ENCODE measurements at regions not wholly inside any gene's neighbourhood (a gene's known extent, or its start where the extent isn't known, plus 50 kb on each side); places are given as distances from the start of the nearest gene placed in this dataset.

GRCh38 chr6:28774292-28775051 is 149.3 kb downstream of the TRIM27 start:
- Histone ChIP-seq H3K4me1 (peaks cover 0 to 12% (median 0%) of the 10 kb centered on the region in 4 donors), H3K27ac (no peak overlapping the region), H3K9me3 (peaks cover 0 to 37% (median 9%) of the 10 kb centered on the region in 4 donors), H3K36me3 (no peaks in the 10 kb centered on the region), H3K27me3 (peaks cover 32 to 100% (median 94%) of the 10 kb centered on the region in 3 donors), H3K4me3 (no peak overlapping the region)
- intact Hi-C loops (cut with DNase I; ENCODE audit: low total_unique reads) = no loop called here
- TF ChIP-seq POLR2A (IDR thresholded peaks at IDR 0.05) (no peak), POLR2AphosphoS5 (IDR thresholded peaks at IDR 0.05) (no peak), CTCF (IDR thresholded peaks at IDR 0.05) (no peak), EP300 (IDR thresholded peaks at IDR 0.05) (no peak)
- 7 to 11% (median 9%) methylated on average over 23 of the region's 23 CpGs for whole genome bisulfite sequencing, 5 donors
- DNase-seq = no peak

GRCh38 chr6:28775052-28775376 is 148.8 kb downstream of the TRIM27 start:
- no peak for DNase-seq
- Histone ChIP-seq H3K36me3 (no peaks in the 10 kb centered on the region), H3K4me1 (peaks cover 0 to 12% (median 0%) of the 10 kb centered on the region in 4 donors), H3K9me3 (peaks cover 0 to 34% (median 12%) of the 10 kb centered on the region in 4 donors), H3K27me3 (peaks cover 32 to 100% (median 94%) of the 10 kb centered on the region in 3 donors), H3K4me3 (no peak overlapping the region), H3K27ac (no peak overlapping the region)
- intact Hi-C loops (cut with DNase I; ENCODE audit: low total_unique reads) = no loop called here
- TF ChIP-seq POLR2AphosphoS5 (IDR thresholded peaks at IDR 0.05) (no peak), POLR2A (IDR thresholded peaks at IDR 0.05) (no peak), EP300 (IDR thresholded peaks at IDR 0.05) (no peak), CTCF (IDR thresholded peaks at IDR 0.05) (no peak)
- 2 to 10% (median 7%) methylated on average over 12 of the region's 12 CpGs for WGBS, 5 donors

- H3K9me3 ChIP-seq = peaks cover 0 to 32% (median 13%) of the 10 kb centered on the region in 4 donors
- no peak overlapping the region for H3K4me3 ChIP-seq
- intact Hi-C loops (cut with DNase I; ENCODE audit: low total_unique reads) = no loop called here
- whole genome bisulfite sequencing, 5 donors = 3 to 6% (median 3%) methylated on average over 36 to 39 of the region's 39 CpGs
- no peak overlapping the region for H3K27ac ChIP-seq
- no peak for TF ChIP-seq EP300 (IDR thresholded peaks at IDR 0.05)
- TF ChIP-seq POLR2AphosphoS5 (IDR thresholded peaks at IDR 0.05) = no peak
- no peak for TF ChIP-seq CTCF (IDR thresholded peaks at IDR 0.05)
- no peak for TF ChIP-seq POLR2A (IDR thresholded peaks at IDR 0.05)
- H3K4me1 ChIP-seq = peaks cover 0 to 12% (median 0%) of the 10 kb centered on the region in 4 donors
- H3K27me3 ChIP-seq = peaks cover 30 to 100% (median 93%) of the 10 kb centered on the region in 3 donors
- no peak for DNase-seq
- H3K36me3 ChIP-seq = no peaks in the 10 kb centered on the region
Measured at GRCh38 chr6:28775405-28776129, 148.2 kb downstream of the TRIM27 start.

GRCh38 chr6:28776269-28777146 is 147.3 kb downstream of the TRIM27 start:
- WGBS, 5 donors = 3 to 5% (median 4%) methylated on average over 17 of the region's 17 CpGs
- H3K27me3 ChIP-seq = peaks cover 22 to 100% (median 89%) of the 10 kb centered on the region in 3 donors
- TF ChIP-seq POLR2AphosphoS5 (IDR thresholded peaks at IDR 0.05) (no peak), CTCF (IDR thresholded peaks at IDR 0.05) (no peak), EP300 (IDR thresholded peaks at IDR 0.05) (no peak), POLR2A (IDR thresholded peaks at IDR 0.05) (no peak)
- H3K4me3 ChIP-seq = no peak overlapping the region
- no peak for DNase-seq
- H3K4me1 ChIP-seq = peaks cover 0 to 13% (median 0%) of the 10 kb centered on the region in 4 donors
- no peak overlapping the region for H3K27ac ChIP-seq
- H3K9me3 ChIP-seq = peaks cover 0 to 39% (median 12%) of the 10 kb centered on the region in 4 donors
- H3K36me3 ChIP-seq = no peaks in the 10 kb centered on the region
- intact Hi-C loops (cut with DNase I; ENCODE audit: low total_unique reads) = no loop called here

Data from stomach (tissue), 8 donors.